Panc1 (cell line): ENCODE measurements at regions not wholly inside any gene's neighbourhood (a gene's known extent, or its start where the extent isn't known, plus 50 kb on each side); places are given as distances from the start of the nearest gene placed in this dataset.

Source experiments
- ATAC-seq: fragments of 200-7000 bp; cut with Tn5 transposase; 2 replicates; pipeline ENCODE4 v1.9.1; 2020; ENCODE audit warnings: mild to moderate bottlenecking, moderate library complexity
- BruUV-seq: library from RNA; stranded (reverse); fragments of 400-500 nt; replicated peaks from 2 replicates; lab custom pipeline; 2021; lab: Mats Ljungman, UMichigan
- CTCF ChIA-PET: fragments of 300-600 bp; sonication (Branson Sonifier 250); formaldehyde crosslinking; loops from one replicate; lab custom pipeline; 2022; ENCODE audit warnings: antibody characterized with exemption; lab: Charles Lee
- POLR2A ChIA-PET: fragments of 300-600 bp; sonication (Branson Sonifier 250); formaldehyde crosslinking; loops from one replicate; lab custom pipeline; 2022; ENCODE audit warnings: antibody characterized with exemption; lab: Charles Lee
- DNase-seq: peaks from one replicate; pipeline ENCODE4 v3.0.0-alpha.2; 2010; ENCODE audit warnings: low read depth, low spot score
- H3K27ac ChIP-seq: 2 replicates; pipeline ENCODE4 v1.5.1; 2011; ENCODE audit warnings: mild to moderate bottlenecking, low read length, inconsistent platforms
- H3K27me3 ChIP-seq: fragments of 200-500 bp; sonication (Bioruptor generic); 2 replicates; pipeline ENCODE4 v1.6.0; 2014; ENCODE audit warnings: low read length, inconsistent platforms; ENCODE audit not compliant: control insufficient read depth, insufficient read depth
- H3K36me3 ChIP-seq: fragments of 200-500 bp; sonication (Bioruptor generic); 2 replicates; pipeline ENCODE4 v1.5.1; 2014; ENCODE audit warnings: inconsistent platforms, mild to moderate bottlenecking, low read length, moderate library complexity; ENCODE audit not compliant: control insufficient read depth, insufficient read depth
- H3K4me1 ChIP-seq: 2 replicates; pipeline ENCODE4 v1.5.1; 2011; ENCODE audit warnings: inconsistent platforms, mild to moderate bottlenecking, low read length, moderate library complexity; ENCODE audit not compliant: control insufficient read depth, insufficient read depth
- H3K4me3 ChIP-seq, 2 experiments: 2 replicates each; pipeline ENCODE4 v1.5.1; 2011 to 2012; ENCODE audit warnings: low read depth in 2 of 2, low read length in 2 of 2, mild to moderate bottlenecking in 2 of 2, inconsistent platforms in 1 of 2, moderate library complexity in 1 of 2
- H3K9me3 ChIP-seq: fragments of 200-500 bp; sonication (Bioruptor generic); 2 replicates; pipeline ENCODE4 v1.5.1; 2014; ENCODE audit warnings: low read depth, mild to moderate bottlenecking, inconsistent platforms, low read length, moderate library complexity; ENCODE audit not compliant: control insufficient read depth, insufficient read depth
- POLR2AphosphoS5 ChIP-seq: IDR thresholded peaks from 2 replicates; pipeline ENCODE4 v1.6.1; 2012; ENCODE audit warnings: mild to moderate bottlenecking, low read depth, low read length, moderate library complexity
- SIN3A ChIP-seq: IDR thresholded peaks from 2 replicates; pipeline ENCODE4 v1.6.1; 2012; ENCODE audit warnings: low read depth, mild to moderate bottlenecking, low read length, moderate library complexity, borderline replicate concordance; ENCODE audit not compliant: insufficient read depth
- TCF7L2 ChIP-seq: IDR thresholded peaks from 2 replicates; pipeline ENCODE4 v1.6.1; 2011; ENCODE audit warnings: mild to moderate bottlenecking, low read depth, low read length, inconsistent platforms
- in situ Hi-C: cut with HindIII; loops from 2 replicates; pipeline ENCODE4 v1.10.0; 2016; ENCODE audit warnings: low sequenced_read_pairs, low pct_unique_long_range_greater_than_20kb
- intact Hi-C: fragments of 100-400 bp; cut with micrococcal nuclease; formaldehyde crosslinking; loops from one replicate; pipeline ENCODE4 v1.10.0; 2022; ENCODE audit not compliant: unreplicated experiment
- TF ChIP-seq, protein P1 (sequence below): fragments of 450-650 bp; IDR thresholded peaks from 2 replicates; pipeline ENCODE4 v1.5.1; 2017; ENCODE audit warnings: mild to moderate bottlenecking
- TF ChIP-seq, protein P2 (sequence below), 2 experiments: IDR thresholded peaks; 2 replicates each; pipeline ENCODE4 v1.6.1; 2011 to 2012; ENCODE audit warnings: low read depth in 2 of 2, control low read depth in 1 of 2, low read length in 1 of 2, mild to moderate bottlenecking in 1 of 2, moderate library complexity in 1 of 2; ENCODE audit not compliant: insufficient read depth in 1 of 2

DNA sequence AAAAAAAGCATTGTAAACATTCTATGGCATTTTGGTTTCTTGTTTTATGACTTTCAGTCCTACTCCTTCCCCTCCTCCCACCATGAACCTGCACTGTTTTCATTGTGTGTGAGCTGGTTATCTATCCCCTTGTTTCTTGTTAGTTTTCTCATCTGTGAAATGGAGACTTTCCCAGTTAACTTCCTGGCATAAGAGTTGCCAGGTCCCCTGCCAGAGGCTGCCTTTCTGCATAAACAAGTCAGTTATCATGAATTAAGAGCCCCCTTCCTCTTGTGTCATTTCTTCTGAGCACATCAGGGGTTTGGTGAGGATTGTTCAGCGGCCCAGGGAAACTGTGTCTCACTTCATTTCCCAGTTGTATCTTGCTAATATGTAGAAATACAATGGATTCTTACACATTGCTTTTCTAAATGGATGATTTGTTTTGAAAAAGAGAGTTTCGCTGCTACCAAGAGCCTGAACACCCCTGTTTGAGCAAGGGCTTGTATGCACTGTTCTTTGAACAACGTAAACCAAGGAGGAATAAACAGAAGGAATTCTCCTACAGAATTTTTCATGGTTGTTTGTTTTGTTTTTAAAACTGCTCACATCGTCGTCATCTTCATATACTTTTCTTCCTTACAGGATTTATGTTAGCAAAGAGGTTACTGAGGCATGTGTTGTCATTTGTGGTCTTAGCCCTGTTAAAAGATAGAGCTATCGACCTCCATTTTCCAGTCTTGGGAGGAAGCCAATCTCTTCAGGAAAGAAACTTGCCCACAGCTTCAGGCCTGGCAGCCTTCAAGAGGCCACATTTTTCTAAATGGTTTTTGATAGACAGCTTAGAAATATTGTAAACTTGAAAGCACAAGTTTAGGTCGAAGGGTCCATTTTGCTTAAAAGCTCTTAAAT is 144.6 kb upstream of the IL12A start:
- ATAC-seq (no peak), DNase-seq (no peak)
- ChIA-PET POLR2A (no interaction called here), CTCF (interaction anchor here (0.6 kb wide), 1 partner anchor 17 kb away, joined by 6 read pairs; no protein-coding TSS in a partner anchor)
- no TSS peak for BruUV-seq
- Histone ChIP-seq H3K4me3 (no peak overlapping the region), H3K27me3 (no peaks in the 10 kb centered on the region), H3K9me3 (no peaks in the 10 kb centered on the region), H3K4me1 (no peaks in the 10 kb centered on the region; the same call in 1 of the 2 replicates), H3K27ac (no peak overlapping the region), H3K36me3 (no peaks in the 10 kb centered on the region)
- in situ Hi-C loops = no loop called here
- TF ChIP-seq TCF7L2 = no peak
- TF ChIP-seq POLR2AphosphoS5 = no peak
- TF ChIP-seq, protein P1, sequence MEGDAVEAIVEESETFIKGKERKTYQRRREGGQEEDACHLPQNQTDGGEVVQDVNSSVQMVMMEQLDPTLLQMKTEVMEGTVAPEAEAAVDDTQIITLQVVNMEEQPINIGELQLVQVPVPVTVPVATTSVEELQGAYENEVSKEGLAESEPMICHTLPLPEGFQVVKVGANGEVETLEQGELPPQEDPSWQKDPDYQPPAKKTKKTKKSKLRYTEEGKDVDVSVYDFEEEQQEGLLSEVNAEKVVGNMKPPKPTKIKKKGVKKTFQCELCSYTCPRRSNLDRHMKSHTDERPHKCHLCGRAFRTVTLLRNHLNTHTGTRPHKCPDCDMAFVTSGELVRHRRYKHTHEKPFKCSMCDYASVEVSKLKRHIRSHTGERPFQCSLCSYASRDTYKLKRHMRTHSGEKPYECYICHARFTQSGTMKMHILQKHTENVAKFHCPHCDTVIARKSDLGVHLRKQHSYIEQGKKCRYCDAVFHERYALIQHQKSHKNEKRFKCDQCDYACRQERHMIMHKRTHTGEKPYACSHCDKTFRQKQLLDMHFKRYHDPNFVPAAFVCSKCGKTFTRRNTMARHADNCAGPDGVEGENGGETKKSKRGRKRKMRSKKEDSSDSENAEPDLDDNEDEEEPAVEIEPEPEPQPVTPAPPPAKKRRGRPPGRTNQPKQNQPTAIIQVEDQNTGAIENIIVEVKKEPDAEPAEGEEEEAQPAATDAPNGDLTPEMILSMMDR = no peak
- TF ChIP-seq, protein P2, sequence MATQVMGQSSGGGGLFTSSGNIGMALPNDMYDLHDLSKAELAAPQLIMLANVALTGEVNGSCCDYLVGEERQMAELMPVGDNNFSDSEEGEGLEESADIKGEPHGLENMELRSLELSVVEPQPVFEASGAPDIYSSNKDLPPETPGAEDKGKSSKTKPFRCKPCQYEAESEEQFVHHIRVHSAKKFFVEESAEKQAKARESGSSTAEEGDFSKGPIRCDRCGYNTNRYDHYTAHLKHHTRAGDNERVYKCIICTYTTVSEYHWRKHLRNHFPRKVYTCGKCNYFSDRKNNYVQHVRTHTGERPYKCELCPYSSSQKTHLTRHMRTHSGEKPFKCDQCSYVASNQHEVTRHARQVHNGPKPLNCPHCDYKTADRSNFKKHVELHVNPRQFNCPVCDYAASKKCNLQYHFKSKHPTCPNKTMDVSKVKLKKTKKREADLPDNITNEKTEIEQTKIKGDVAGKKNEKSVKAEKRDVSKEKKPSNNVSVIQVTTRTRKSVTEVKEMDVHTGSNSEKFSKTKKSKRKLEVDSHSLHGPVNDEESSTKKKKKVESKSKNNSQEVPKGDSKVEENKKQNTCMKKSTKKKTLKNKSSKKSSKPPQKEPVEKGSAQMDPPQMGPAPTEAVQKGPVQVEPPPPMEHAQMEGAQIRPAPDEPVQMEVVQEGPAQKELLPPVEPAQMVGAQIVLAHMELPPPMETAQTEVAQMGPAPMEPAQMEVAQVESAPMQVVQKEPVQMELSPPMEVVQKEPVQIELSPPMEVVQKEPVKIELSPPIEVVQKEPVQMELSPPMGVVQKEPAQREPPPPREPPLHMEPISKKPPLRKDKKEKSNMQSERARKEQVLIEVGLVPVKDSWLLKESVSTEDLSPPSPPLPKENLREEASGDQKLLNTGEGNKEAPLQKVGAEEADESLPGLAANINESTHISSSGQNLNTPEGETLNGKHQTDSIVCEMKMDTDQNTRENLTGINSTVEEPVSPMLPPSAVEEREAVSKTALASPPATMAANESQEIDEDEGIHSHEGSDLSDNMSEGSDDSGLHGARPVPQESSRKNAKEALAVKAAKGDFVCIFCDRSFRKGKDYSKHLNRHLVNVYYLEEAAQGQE (IDR thresholded peaks at IDR 0.05; ENCODE audit: insufficient read depth in 1 of 2, low read depth in 2 of 2, low read length in 1 of 2) = no peak
- no peak for TF ChIP-seq SIN3A
- intact Hi-C loops = no loop called here

DNA sequence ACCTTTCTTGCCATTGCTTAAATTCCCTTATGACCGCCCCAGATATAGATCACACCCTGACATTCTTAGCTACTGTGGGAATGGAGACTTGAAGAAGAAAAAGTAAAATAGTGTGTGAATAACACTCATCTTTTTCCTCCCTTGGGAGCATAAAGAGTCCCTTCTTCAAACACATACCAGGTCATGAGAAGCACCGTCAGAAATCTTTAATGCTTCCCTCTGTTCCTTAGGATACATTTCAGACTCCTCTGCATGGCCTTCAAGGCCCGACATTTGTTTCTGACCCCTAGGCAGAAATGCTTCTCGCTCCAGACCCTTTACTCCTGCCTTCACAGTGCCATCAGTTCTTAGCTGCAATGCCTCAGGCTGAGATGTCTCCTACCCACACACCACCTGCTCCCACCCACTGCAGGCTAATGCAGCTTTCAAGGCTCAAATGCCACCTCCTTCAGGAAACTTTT is 143.8 kb upstream of the IL12A start:
- ChIA-PET CTCF (no interaction called here), POLR2A (interaction anchor here (0.7 kb wide), 1 partner anchor 154 kb away, joined by 4 read pairs; no protein-coding TSS in a partner anchor)
- ATAC-seq (no peak), DNase-seq (no peak)
- in situ Hi-C loops (no loop called here), intact Hi-C loops (no loop called here)
- no peaks in the 10 kb centered on the region for H3K36me3 ChIP-seq
- H3K9me3 ChIP-seq = no peaks in the 10 kb centered on the region
- no TSS peak for BruUV-seq
- H3K27ac ChIP-seq = no peak overlapping the region
- TF ChIP-seq, protein P1 = no peak
- TF ChIP-seq SIN3A = no peak
- TF ChIP-seq, protein P2 (IDR thresholded peaks at IDR 0.05; ENCODE audit: insufficient read depth in 1 of 2, low read depth in 2 of 2, low read length in 1 of 2) = no peak
- no peak for TF ChIP-seq TCF7L2
- TF ChIP-seq POLR2AphosphoS5 = no peak
- H3K27me3 ChIP-seq = no peaks in the 10 kb centered on the region
- H3K4me3 ChIP-seq = no peak overlapping the region
- no peaks in the 10 kb centered on the region; the same call in 1 of the 2 replicates for H3K4me1 ChIP-seq
